ENCODE measurements at regions not wholly inside any gene's neighbourhood (a gene's known extent, or its start where the extent isn't known, plus 50 kb on each side); places are given as distances from the start of the nearest gene placed in this dataset.

- no peaks in the 10 kb centered on the region for H3K27me3 ChIP-seq (ENCODE audit: insufficient read depth, low read length)
- H3K79me2 ChIP-seq (ENCODE audit: control insufficient read depth, insufficient read depth, low read length, unreplicated experiment) = no peaks in the 10 kb centered on the region
- no peaks in the 10 kb centered on the region for H3K4me1 ChIP-seq (ENCODE audit: control insufficient read depth, insufficient read depth, low read length, unreplicated experiment)
- no peak overlapping the region for H3K27ac ChIP-seq (ENCODE audit: low read depth, low read length)
- H2AFZ ChIP-seq (ENCODE audit: low read length, unreplicated experiment) = no peak overlapping the region
- H3K36me3 ChIP-seq (ENCODE audit: insufficient read depth, low read length) = no peaks in the 10 kb centered on the region
- H3K4me3 ChIP-seq (ENCODE audit: low read depth, low read length) = no peak overlapping the region
Measured at GRCh38 chr17:33492731-33493265, 199.7 kb upstream of the ASIC2 start.

GRCh38 chr17:33493566-33493965 lies 200.5 kb upstream of the ASIC2 start:
- no peak overlapping the region for H3K4me3 ChIP-seq (ENCODE audit: low read depth, low read length)
- H3K36me3 ChIP-seq (ENCODE audit: insufficient read depth, low read length) = no peaks in the 10 kb centered on the region
- H2AFZ ChIP-seq (ENCODE audit: low read length, unreplicated experiment) = no peak overlapping the region
- no peaks in the 10 kb centered on the region for H3K4me1 ChIP-seq (ENCODE audit: control insufficient read depth, insufficient read depth, low read length, unreplicated experiment)
- no peaks in the 10 kb centered on the region for H3K27me3 ChIP-seq (ENCODE audit: insufficient read depth, low read length)
- no peak overlapping the region for H3K27ac ChIP-seq (ENCODE audit: low read depth, low read length)
- H3K79me2 ChIP-seq (ENCODE audit: control insufficient read depth, insufficient read depth, low read length, unreplicated experiment) = no peaks in the 10 kb centered on the region

- Histone ChIP-seq H2AFZ (ENCODE audit: low read length, unreplicated experiment) (no peak overlapping the region), H3K79me2 (ENCODE audit: control insufficient read depth, insufficient read depth, low read length, unreplicated experiment) (no peaks in the 10 kb centered on the region), H3K4me1 (ENCODE audit: control insufficient read depth, insufficient read depth, low read length, unreplicated experiment) (no peaks in the 10 kb centered on the region), H3K27ac (ENCODE audit: low read depth, low read length) (no peak overlapping the region), H3K4me3 (ENCODE audit: low read depth, low read length) (no peak overlapping the region), H3K36me3 (ENCODE audit: insufficient read depth, low read length) (no peaks in the 10 kb centered on the region), H3K27me3 (ENCODE audit: insufficient read depth, low read length) (no peaks in the 10 kb centered on the region)
Measured at GRCh38 chr17:33494151-33494550, 201.1 kb upstream of the ASIC2 start.

GRCh38 chr17:33497623-33498022 lies 204.5 kb upstream of the ASIC2 start:
- Histone ChIP-seq H2AFZ (ENCODE audit: low read length, unreplicated experiment) (no peak overlapping the region), H3K4me1 (ENCODE audit: control insufficient read depth, insufficient read depth, low read length, unreplicated experiment) (no peaks in the 10 kb centered on the region), H3K27me3 (ENCODE audit: insufficient read depth, low read length) (no peaks in the 10 kb centered on the region), H3K36me3 (ENCODE audit: insufficient read depth, low read length) (no peaks in the 10 kb centered on the region), H3K79me2 (ENCODE audit: control insufficient read depth, insufficient read depth, low read length, unreplicated experiment) (no peaks in the 10 kb centered on the region), H3K27ac (ENCODE audit: low read depth, low read length) (no peak overlapping the region), H3K4me3 (ENCODE audit: low read depth, low read length) (no peak overlapping the region)

- Histone ChIP-seq H3K36me3 (ENCODE audit: insufficient read depth, low read length) (no peaks in the 10 kb centered on the region), H3K27ac (ENCODE audit: low read depth, low read length) (no peak overlapping the region), H3K27me3 (ENCODE audit: insufficient read depth, low read length) (no peaks in the 10 kb centered on the region), H2AFZ (ENCODE audit: low read length, unreplicated experiment) (no peak overlapping the region), H3K4me3 (ENCODE audit: low read depth, low read length) (no peak overlapping the region), H3K79me2 (ENCODE audit: control insufficient read depth, insufficient read depth, low read length, unreplicated experiment) (no peaks in the 10 kb centered on the region), H3K4me1 (ENCODE audit: control insufficient read depth, insufficient read depth, low read length, unreplicated experiment) (no peaks in the 10 kb centered on the region)
Measured at GRCh38 chr17:33498069-33498468, 205.0 kb upstream of the ASIC2 start.

- no peaks in the 10 kb centered on the region for H3K4me1 ChIP-seq (ENCODE audit: control insufficient read depth, insufficient read depth, low read length, unreplicated experiment)
- no peaks in the 10 kb centered on the region for H3K79me2 ChIP-seq (ENCODE audit: control insufficient read depth, insufficient read depth, low read length, unreplicated experiment)
- H3K4me3 ChIP-seq (ENCODE audit: low read depth, low read length) = no peak overlapping the region
- no peak overlapping the region for H3K27ac ChIP-seq (ENCODE audit: low read depth, low read length)
- no peaks in the 10 kb centered on the region for H3K36me3 ChIP-seq (ENCODE audit: insufficient read depth, low read length)
- no peak overlapping the region for H2AFZ ChIP-seq (ENCODE audit: low read length, unreplicated experiment)
- H3K27me3 ChIP-seq (ENCODE audit: insufficient read depth, low read length) = no peaks in the 10 kb centered on the region
Measured at GRCh38 chr17:33499040-33499439, 205.9 kb upstream of the ASIC2 start.

- Histone ChIP-seq H3K27ac (ENCODE audit: low read depth, low read length) (no peak overlapping the region), H3K27me3 (ENCODE audit: insufficient read depth, low read length) (no peaks in the 10 kb centered on the region), H3K4me1 (ENCODE audit: control insufficient read depth, insufficient read depth, low read length, unreplicated experiment) (no peaks in the 10 kb centered on the region), H3K79me2 (ENCODE audit: control insufficient read depth, insufficient read depth, low read length, unreplicated experiment) (no peaks in the 10 kb centered on the region), H3K36me3 (ENCODE audit: insufficient read depth, low read length) (no peaks in the 10 kb centered on the region), H3K4me3 (ENCODE audit: low read depth, low read length) (no peak overlapping the region), H2AFZ (ENCODE audit: low read length, unreplicated experiment) (no peak overlapping the region)
Measured at GRCh38 chr17:33500151-33500550, 207.1 kb upstream of the ASIC2 start.

GRCh38 chr17:33501185-33501584 lies 208.1 kb upstream of the ASIC2 start:
- H3K4me1 ChIP-seq (ENCODE audit: control insufficient read depth, insufficient read depth, low read length, unreplicated experiment) = no peaks in the 10 kb centered on the region
- no peaks in the 10 kb centered on the region for H3K36me3 ChIP-seq (ENCODE audit: insufficient read depth, low read length)
- no peak overlapping the region for H2AFZ ChIP-seq (ENCODE audit: low read length, unreplicated experiment)
- H3K79me2 ChIP-seq (ENCODE audit: control insufficient read depth, insufficient read depth, low read length, unreplicated experiment) = no peaks in the 10 kb centered on the region
- H3K27ac ChIP-seq (ENCODE audit: low read depth, low read length) = no peak overlapping the region
- no peak overlapping the region for H3K4me3 ChIP-seq (ENCODE audit: low read depth, low read length)
- H3K27me3 ChIP-seq (ENCODE audit: insufficient read depth, low read length) = no peaks in the 10 kb centered on the region

GRCh38 chr17:33504571-33504970 lies 211.5 kb upstream of the ASIC2 start:
- Histone ChIP-seq H2AFZ (ENCODE audit: low read length, unreplicated experiment) (no peak overlapping the region), H3K4me3 (ENCODE audit: low read depth, low read length) (no peak overlapping the region), H3K27me3 (ENCODE audit: insufficient read depth, low read length) (no peaks in the 10 kb centered on the region), H3K36me3 (ENCODE audit: insufficient read depth, low read length) (no peaks in the 10 kb centered on the region), H3K27ac (ENCODE audit: low read depth, low read length) (no peak overlapping the region), H3K4me1 (ENCODE audit: control insufficient read depth, insufficient read depth, low read length, unreplicated experiment) (no peaks in the 10 kb centered on the region), H3K79me2 (ENCODE audit: control insufficient read depth, insufficient read depth, low read length, unreplicated experiment) (no peaks in the 10 kb centered on the region)

GRCh38 chr17:33506889-33507650 lies 214.0 kb upstream of the ASIC2 start:
- H3K27ac ChIP-seq (ENCODE audit: low read depth, low read length) = no peak overlapping the region
- H3K4me1 ChIP-seq (ENCODE audit: control insufficient read depth, insufficient read depth, low read length, unreplicated experiment) = no peaks in the 10 kb centered on the region
- H3K36me3 ChIP-seq (ENCODE audit: insufficient read depth, low read length) = no peaks in the 10 kb centered on the region
- H3K27me3 ChIP-seq (ENCODE audit: insufficient read depth, low read length) = no peaks in the 10 kb centered on the region
- no peaks in the 10 kb centered on the region for H3K79me2 ChIP-seq (ENCODE audit: control insufficient read depth, insufficient read depth, low read length, unreplicated experiment)
- no peak overlapping the region for H3K4me3 ChIP-seq (ENCODE audit: low read depth, low read length)
- H2AFZ ChIP-seq (ENCODE audit: low read length, unreplicated experiment) = no peak overlapping the region

GRCh38 chr17:33508215-33508614 lies 215.1 kb upstream of the ASIC2 start:
- Histone ChIP-seq H3K27ac (ENCODE audit: low read depth, low read length) (no peak overlapping the region), H3K79me2 (ENCODE audit: control insufficient read depth, insufficient read depth, low read length, unreplicated experiment) (no peaks in the 10 kb centered on the region), H3K36me3 (ENCODE audit: insufficient read depth, low read length) (no peaks in the 10 kb centered on the region), H3K4me1 (ENCODE audit: control insufficient read depth, insufficient read depth, low read length, unreplicated experiment) (no peaks in the 10 kb centered on the region), H3K4me3 (ENCODE audit: low read depth, low read length) (no peak overlapping the region), H3K27me3 (ENCODE audit: insufficient read depth, low read length) (no peaks in the 10 kb centered on the region), H2AFZ (ENCODE audit: low read length, unreplicated experiment) (no peak overlapping the region)
